Fibroblast of lung (primary cell): ENCODE measurements at regions not wholly inside any gene's neighbourhood (a gene's known extent, or its start where the extent isn't known, plus 50 kb on each side); places are given as distances from the start of the nearest gene placed in this dataset.

Experiments used
- DNase-seq, 2 donors: peaks; one replicate each; pipeline versions ENCODE4 v3.0.0 to v3.0.0-alpha.2; 2010; ENCODE audit warnings: low read depth in 2 of 2
- H2AFZ ChIP-seq: 2 replicates; pipeline ENCODE4 v1.5.1; 2012; ENCODE audit warnings: low read length, control low read depth, inconsistent platforms
- H3K27ac ChIP-seq: 2 replicates; pipeline ENCODE4 v1.5.1; 2011; ENCODE audit warnings: low read length, control low read depth; ENCODE audit not compliant: insufficient read depth
- H3K27me3 ChIP-seq: 2 replicates; pipeline ENCODE4 v1.5.1; 2011; ENCODE audit warnings: mild to moderate bottlenecking, low read length; ENCODE audit not compliant: control insufficient read depth, insufficient read depth
- H3K36me3 ChIP-seq: 2 replicates; pipeline ENCODE4 v1.5.1; 2011; ENCODE audit warnings: low read length; ENCODE audit not compliant: control insufficient read depth, insufficient read depth
- H3K4me1 ChIP-seq: 2 replicates; pipeline ENCODE4 v1.5.1; 2011; ENCODE audit warnings: low read length; ENCODE audit not compliant: control insufficient read depth, insufficient read depth; ENCODE audit errors: extremely low read depth
- H3K4me2 ChIP-seq: 2 replicates; pipeline ENCODE4 v1.5.1; 2011; ENCODE audit warnings: low read length, control low read depth; ENCODE audit not compliant: insufficient read depth; ENCODE audit errors: extremely low read depth
- H3K4me3 ChIP-seq, 4 experiments: fragments of 200-600 bp in 1 of 4; sonication (generic) in 1 of 4; replicated peaks in 1 of 4; 2 replicates each; pipeline ENCODE4 v1.5.1; 2011 to 2016; ENCODE audit warnings: low read length in 4 of 4, low read depth in 3 of 4, mild to moderate bottlenecking in 3 of 4, control low read depth in 2 of 4, inconsistent platforms in 1 of 4, mixed read lengths in 1 of 4; ENCODE audit not compliant: insufficient read depth in 1 of 4; ENCODE audit errors: control extremely low read depth in 1 of 4
- H3K79me2 ChIP-seq: 2 replicates; pipeline ENCODE4 v1.5.1; 2012; ENCODE audit warnings: mild to moderate bottlenecking, low read length, inconsistent platforms; ENCODE audit not compliant: control insufficient read depth, insufficient read depth
- H3K9ac ChIP-seq: 2 replicates; pipeline ENCODE4 v1.5.1; 2011; ENCODE audit warnings: mild to moderate bottlenecking, low read length, control low read depth; ENCODE audit not compliant: insufficient read depth
- H3K9me3 ChIP-seq: 2 replicates; pipeline ENCODE4 v1.5.1; 2012; ENCODE audit warnings: low read depth, low read length; ENCODE audit not compliant: control insufficient read depth, insufficient read depth
- H4K20me1 ChIP-seq: 2 replicates; pipeline ENCODE4 v1.5.1; 2011; ENCODE audit warnings: low read length; ENCODE audit not compliant: control insufficient read depth, insufficient read depth; ENCODE audit errors: extremely low read depth
- EZH2 ChIP-seq: IDR thresholded peaks from 2 replicates; pipeline ENCODE4 v1.5.1; 2012; ENCODE audit warnings: low read length, control low read depth, mild to moderate bottlenecking; ENCODE audit errors: missing control alignments
- TF ChIP-seq, protein P1 (sequence below), 2 donors: IDR thresholded peaks in 1 of 2; conservative IDR thresholded peaks in 1 of 2; 1 replicate in 1 of 2; 2 replicates in 1 of 2; pipeline ENCODE4 v1.5.1; 2011 to 2012; ENCODE audit warnings: low read length in 2 of 2, control low read depth in 1 of 2, inconsistent platforms in 1 of 2, low read depth in 1 of 2, mild to moderate bottlenecking in 1 of 2

GRCh38 chr18:45328811-45329210 lies 286.5 kb upstream of the SLC14A2 start:
- Histone ChIP-seq H4K20me1 (no peaks in the 10 kb centered on the region), H3K4me1 (peaks cover 2% of the 10 kb centered on the region), H3K9me3 (no peaks in the 10 kb centered on the region), H3K79me2 (no peaks in the 10 kb centered on the region), H3K4me2 (no peak overlapping the region), H3K27me3 (no peaks in the 10 kb centered on the region), H2AFZ (no peak overlapping the region), H3K27ac (no peak overlapping the region), H3K36me3 (no peaks in the 10 kb centered on the region), H3K4me3 (no peak overlapping the region), H3K9ac (no peak overlapping the region)
- TF ChIP-seq, protein P1, sequence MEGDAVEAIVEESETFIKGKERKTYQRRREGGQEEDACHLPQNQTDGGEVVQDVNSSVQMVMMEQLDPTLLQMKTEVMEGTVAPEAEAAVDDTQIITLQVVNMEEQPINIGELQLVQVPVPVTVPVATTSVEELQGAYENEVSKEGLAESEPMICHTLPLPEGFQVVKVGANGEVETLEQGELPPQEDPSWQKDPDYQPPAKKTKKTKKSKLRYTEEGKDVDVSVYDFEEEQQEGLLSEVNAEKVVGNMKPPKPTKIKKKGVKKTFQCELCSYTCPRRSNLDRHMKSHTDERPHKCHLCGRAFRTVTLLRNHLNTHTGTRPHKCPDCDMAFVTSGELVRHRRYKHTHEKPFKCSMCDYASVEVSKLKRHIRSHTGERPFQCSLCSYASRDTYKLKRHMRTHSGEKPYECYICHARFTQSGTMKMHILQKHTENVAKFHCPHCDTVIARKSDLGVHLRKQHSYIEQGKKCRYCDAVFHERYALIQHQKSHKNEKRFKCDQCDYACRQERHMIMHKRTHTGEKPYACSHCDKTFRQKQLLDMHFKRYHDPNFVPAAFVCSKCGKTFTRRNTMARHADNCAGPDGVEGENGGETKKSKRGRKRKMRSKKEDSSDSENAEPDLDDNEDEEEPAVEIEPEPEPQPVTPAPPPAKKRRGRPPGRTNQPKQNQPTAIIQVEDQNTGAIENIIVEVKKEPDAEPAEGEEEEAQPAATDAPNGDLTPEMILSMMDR (conservative IDR thresholded peaks at IDR 0.05 in 1 of 2, IDR thresholded peaks at IDR 0.05 in 1 of 2; ENCODE audit: low read depth in 1 of 2, low read length in 2 of 2) = no peak
- no peak for DNase-seq

DNA sequence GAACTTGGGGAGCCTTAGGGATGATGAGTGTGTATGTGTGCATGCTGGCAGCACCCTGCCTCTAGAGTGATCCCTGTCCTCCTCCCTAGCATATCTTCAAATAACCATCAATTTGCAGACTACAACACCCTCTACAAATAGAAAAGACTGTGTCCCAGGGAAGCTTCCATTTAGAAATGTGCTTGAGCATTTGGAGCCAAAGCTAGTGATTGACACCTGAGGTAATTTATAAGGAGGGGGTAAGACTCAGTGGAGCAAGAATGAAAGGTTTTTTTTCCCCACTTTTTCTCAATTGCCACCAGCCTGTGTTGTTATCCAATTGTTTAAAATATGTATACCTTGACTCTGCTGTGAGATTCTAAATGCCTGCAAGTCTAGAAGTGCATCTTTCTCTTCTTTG lies 286.0 kb upstream of the SLC14A2 start:
- H3K4me2 ChIP-seq = no peak overlapping the region
- DNase-seq = no peak
- no peak overlapping the region for H2AFZ ChIP-seq
- no peak overlapping the region for H3K4me3 ChIP-seq
- H3K9ac ChIP-seq = no peak overlapping the region
- no peak overlapping the region for H3K27ac ChIP-seq
- H3K27me3 ChIP-seq = no peaks in the 10 kb centered on the region
- H3K79me2 ChIP-seq = no peaks in the 10 kb centered on the region
- TF ChIP-seq, protein P1 (conservative IDR thresholded peaks at IDR 0.05 in 1 of 2, IDR thresholded peaks at IDR 0.05 in 1 of 2; ENCODE audit: low read depth in 1 of 2, low read length in 2 of 2) = no peak
- no peaks in the 10 kb centered on the region for H4K20me1 ChIP-seq
- peaks cover 2% of the 10 kb centered on the region for H3K4me1 ChIP-seq
- H3K36me3 ChIP-seq = no peaks in the 10 kb centered on the region
- H3K9me3 ChIP-seq = no peaks in the 10 kb centered on the region

DNA sequence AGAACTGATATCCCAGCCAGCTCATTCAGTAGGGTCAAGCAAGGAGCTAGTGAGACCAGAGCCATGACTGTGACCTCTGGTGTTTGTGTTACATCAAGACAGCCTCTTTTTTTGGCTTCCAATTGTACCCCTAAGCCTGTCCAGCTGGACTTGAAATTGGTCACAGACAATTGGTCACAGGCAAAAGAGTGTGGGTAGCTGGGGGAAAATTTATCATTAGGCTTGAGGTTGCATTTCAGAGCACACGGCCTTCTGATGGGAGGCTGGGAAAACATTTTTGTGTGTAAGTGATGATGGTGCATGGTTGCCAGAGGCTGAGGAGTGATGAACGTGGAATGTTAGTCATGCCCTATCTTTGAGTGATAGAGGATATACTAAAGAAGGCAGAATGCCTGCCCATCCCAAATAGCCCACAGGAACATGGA lies 285.1 kb upstream of the SLC14A2 start:
- H3K4me2 ChIP-seq = no peak overlapping the region
- H3K27me3 ChIP-seq = no peaks in the 10 kb centered on the region
- no peaks in the 10 kb centered on the region for H3K36me3 ChIP-seq
- no peak overlapping the region for H3K9ac ChIP-seq
- H3K79me2 ChIP-seq = no peaks in the 10 kb centered on the region
- H3K9me3 ChIP-seq = no peaks in the 10 kb centered on the region
- H2AFZ ChIP-seq = no peak overlapping the region
- no peaks in the 10 kb centered on the region for H3K4me1 ChIP-seq
- H4K20me1 ChIP-seq = no peaks in the 10 kb centered on the region
- no peak overlapping the region for H3K27ac ChIP-seq
- TF ChIP-seq EZH2 = no peak
- TF ChIP-seq, protein P1 (conservative IDR thresholded peaks at IDR 0.05 in 1 of 2, IDR thresholded peaks at IDR 0.05 in 1 of 2; ENCODE audit: low read depth in 1 of 2, low read length in 2 of 2) = no peak
- peak in 1 of 2 donors; percentile 66 for DNase-seq
- H3K4me3 ChIP-seq = no peak overlapping the region
